Thymus (tissue), 11 donors: ENCODE measurements at regions not wholly inside any gene's neighbourhood (a gene's known extent, or its start where the extent isn't known, plus 50 kb on each side); places are given as distances from the start of the nearest gene placed in this dataset.

Experiments used
- DNase-seq, 9 donors: peaks; one replicate each; pipeline ENCODE4 v3.0.0-alpha.2; 2013; ENCODE audit warnings: low spot score in 9 of 9, low read depth in 6 of 9, missing footprints in 1 of 9
- H3K27ac ChIP-seq, 2 donors: one replicate each; pipeline ENCODE4 v1.5.1; 2013; ENCODE audit warnings: control low read depth in 1 of 2, low read depth in 1 of 2, low read length in 1 of 2, mild to moderate bottlenecking in 1 of 2, moderate library complexity in 1 of 2
- H3K27me3 ChIP-seq, 2 donors: one replicate each; pipeline ENCODE4 v1.5.1; 2013; ENCODE audit warnings: low read length in 1 of 2; ENCODE audit not compliant: control insufficient read depth in 2 of 2, insufficient read depth in 1 of 2
- H3K36me3 ChIP-seq, 2 donors: one replicate each; pipeline ENCODE4 v1.5.1; 2013; ENCODE audit warnings: low read length in 1 of 2, mild to moderate bottlenecking in 1 of 2, moderate library complexity in 1 of 2; ENCODE audit not compliant: control insufficient read depth in 2 of 2, insufficient read depth in 2 of 2
- H3K4me1 ChIP-seq, 2 donors: one replicate each; pipeline ENCODE4 v1.5.1; 2013; ENCODE audit warnings: low read length in 2 of 2; ENCODE audit not compliant: control insufficient read depth in 2 of 2, insufficient read depth in 2 of 2
- H3K4me3 ChIP-seq, 2 donors: one replicate each; pipeline ENCODE4 v1.5.1; 2013; ENCODE audit warnings: low read length in 2 of 2, control low read depth in 1 of 2, mild to moderate bottlenecking in 1 of 2
- H3K9me3 ChIP-seq, 2 donors: one replicate each; pipeline ENCODE4 v1.5.1; 2013; ENCODE audit warnings: low read length in 1 of 2, mild to moderate bottlenecking in 1 of 2; ENCODE audit not compliant: control insufficient read depth in 2 of 2, insufficient read depth in 1 of 2
- WGBS: extraction: QIAGEN DNeasy Blood & Tissue Kit; methylation state at CpG from one replicate; pipeline ENCODE4 v1.1.7; 2013; 5-methylcytosine and 5-hydroxymethylcytosine counted together
- donor health status: healthy.

GRCh38 chr13:78784014-78784750 lies 125.2 kb upstream of the OBI1 start:
- no peaks in the 10 kb centered on the region for H3K4me1 ChIP-seq
- no peak overlapping the region for H3K4me3 ChIP-seq
- H3K9me3 ChIP-seq, result no peaks in the 10 kb centered on the region
- H3K27me3 ChIP-seq, result no peaks in the 10 kb centered on the region
- no peaks in the 10 kb centered on the region for H3K36me3 ChIP-seq
- 91% methylated on average over 6 of the region's 6 CpGs for WGBS
- DNase-seq, result no peak
- no peak overlapping the region for H3K27ac ChIP-seq

GRCh38 chr13:78780708-78781107 lies 121.8 kb upstream of the OBI1 start:
- H3K27ac ChIP-seq, result no peak overlapping the region
- H3K4me3 ChIP-seq, result no peak overlapping the region
- 64% methylated on average over 3 of the region's 3 CpGs for WGBS

GRCh38 chr13:78779608-78780007 lies 120.7 kb upstream of the OBI1 start:
- Histone ChIP-seq H3K27ac (no peak overlapping the region), H3K4me3 (no peak overlapping the region), H3K27me3 (no peaks in the 10 kb centered on the region), H3K9me3 (no peaks in the 10 kb centered on the region), H3K36me3 (no peaks in the 10 kb centered on the region), H3K4me1 (no peaks in the 10 kb centered on the region)
- 92% methylated on average over 3 of the region's 3 CpGs for WGBS
- no peak for DNase-seq

More at GRCh38 chr13:78780708-78781107, 121.8 kb upstream of the OBI1 start:
- Histone ChIP-seq H3K36me3 (no peaks in the 10 kb centered on the region), H3K4me1 (no peaks in the 10 kb centered on the region), H3K27me3 (no peaks in the 10 kb centered on the region), H3K9me3 (no peaks in the 10 kb centered on the region)
- DNase-seq, result no peak

DNA sequence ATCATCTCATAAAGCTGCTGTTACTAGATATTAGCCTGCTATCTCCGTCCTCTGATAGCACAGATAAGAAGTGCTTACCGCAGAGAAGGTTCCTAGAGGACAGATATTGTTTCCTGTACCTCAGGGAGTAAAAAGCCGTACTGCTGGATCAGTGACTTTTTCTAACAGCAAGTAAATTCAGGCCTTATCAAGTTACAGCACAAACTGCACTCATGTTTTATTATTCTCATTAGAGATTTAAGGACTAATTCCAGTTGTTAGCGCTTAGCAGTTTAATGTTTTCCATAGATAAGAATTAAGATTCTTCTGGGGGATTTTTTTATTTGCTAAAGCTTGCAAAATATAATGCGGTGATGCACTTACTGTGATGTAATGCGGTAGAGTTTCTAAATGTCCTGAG lies 119.0 kb upstream of the OBI1 start:
- DNase-seq, result no peak
- no peaks in the 10 kb centered on the region for H3K27me3 ChIP-seq
- no peaks in the 10 kb centered on the region for H3K36me3 ChIP-seq
- H3K4me1 ChIP-seq, result no peaks in the 10 kb centered on the region
- H3K4me3 ChIP-seq, result no peak overlapping the region
- no peaks in the 10 kb centered on the region for H3K9me3 ChIP-seq
- WGBS, result 89% methylated on average over 6 of the region's 6 CpGs
- H3K27ac ChIP-seq, result no peak overlapping the region

- H3K4me3 ChIP-seq, result no peak overlapping the region
- no peaks in the 10 kb centered on the region for H3K36me3 ChIP-seq
- H3K4me1 ChIP-seq, result no peaks in the 10 kb centered on the region
- WGBS, result 87% methylated on average over 4 of the region's 4 CpGs
- no peaks in the 10 kb centered on the region for H3K27me3 ChIP-seq
- no peaks in the 10 kb centered on the region for H3K9me3 ChIP-seq
- DNase-seq, result no peak
- no peak overlapping the region for H3K27ac ChIP-seq
These were observed 118.4 kb upstream of the OBI1 start for GRCh38 chr13:78777396-78777795.

DNA sequence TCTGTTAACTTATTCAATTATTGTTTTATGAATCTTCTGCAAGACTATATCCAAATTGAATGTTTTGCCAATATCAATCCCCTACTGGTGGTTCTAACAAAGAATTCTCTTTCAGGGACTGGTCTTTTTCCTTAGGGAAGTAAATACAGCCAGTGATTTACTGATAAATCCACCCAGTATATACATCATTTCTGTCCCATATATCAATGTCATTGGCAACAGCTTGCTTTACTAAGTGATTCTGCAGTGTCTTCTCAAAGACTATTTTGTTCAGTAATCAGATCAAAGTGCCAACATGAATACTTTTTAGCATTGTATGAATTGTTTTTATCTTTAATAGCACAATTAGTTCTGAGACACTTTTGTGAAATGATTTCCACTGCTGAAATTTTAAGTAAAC lies 114.0 kb upstream of the OBI1 start:
- H3K36me3 ChIP-seq, result no peaks in the 10 kb centered on the region
- no peaks in the 10 kb centered on the region for H3K9me3 ChIP-seq
- no peak overlapping the region for H3K27ac ChIP-seq
- no peak overlapping the region for H3K4me3 ChIP-seq
- no peak for DNase-seq
- no peaks in the 10 kb centered on the region for H3K4me1 ChIP-seq
- no peaks in the 10 kb centered on the region for H3K27me3 ChIP-seq

- H3K36me3 ChIP-seq, result no peaks in the 10 kb centered on the region
- H3K9me3 ChIP-seq, result no peaks in the 10 kb centered on the region
- no peaks in the 10 kb centered on the region for H3K27me3 ChIP-seq
- no peaks in the 10 kb centered on the region for H3K4me1 ChIP-seq
- DNase-seq, result no peak
- H3K4me3 ChIP-seq, result no peak overlapping the region
- no peak overlapping the region for H3K27ac ChIP-seq
- WGBS, result 98% methylated on average over 1 of the region's 1 CpG
These were observed 111.6 kb upstream of the OBI1 start for GRCh38 chr13:78770601-78771000.

- Histone ChIP-seq H3K4me3 (no peak overlapping the region), H3K27me3 (no peaks in the 10 kb centered on the region), H3K36me3 (no peaks in the 10 kb centered on the region), H3K27ac (no peak overlapping the region), H3K4me1 (no peaks in the 10 kb centered on the region), H3K9me3 (no peaks in the 10 kb centered on the region)
- WGBS, result 98% methylated on average over 1 of the region's 1 CpG
- no peak for DNase-seq
These were observed 110.0 kb upstream of the OBI1 start for GRCh38 chr13:78768950-78769349.

- H3K27ac ChIP-seq, result no peak overlapping the region
- no peaks in the 10 kb centered on the region for H3K36me3 ChIP-seq
- 75% methylated on average over 9 of the region's 9 CpGs for WGBS
- no peaks in the 10 kb centered on the region for H3K9me3 ChIP-seq
- H3K4me1 ChIP-seq, result no peaks in the 10 kb centered on the region
- H3K27me3 ChIP-seq, result no peaks in the 10 kb centered on the region
- H3K4me3 ChIP-seq, result no peak overlapping the region
- DNase-seq, result no peak
These were observed 105.7 kb upstream of the OBI1 start for GRCh38 chr13:78764665-78765064.
